Ovary (tissue), 3 donors: ENCODE measurements at regions not wholly inside any gene's neighbourhood (a gene's known extent, or its start where the extent isn't known, plus 50 kb on each side); places are given as distances from the start of the nearest gene placed in this dataset.

Experiments
- EP300 ChIP-seq: sonication (generic); formaldehyde crosslinking; IDR thresholded peaks from one replicate; pipeline ENCODE4 v1.6.1; 2017; ENCODE audit warnings: antibody characterized with exemption
- TF ChIP-seq, protein P1 (sequence below), 3 donors: fragments of 450-650 bp in 2 of 3; fragments of 200-600 bp in 1 of 3; IDR thresholded peaks; one replicate each; pipeline versions ENCODE4 v1.5.1 to v1.8.0; 2016 to 2022; ENCODE audit warnings: antibody characterized with exemption in 3 of 3, mild to moderate bottlenecking in 1 of 3
- donor health status: DM: no; HTN: no; CAD: no.

DNA sequence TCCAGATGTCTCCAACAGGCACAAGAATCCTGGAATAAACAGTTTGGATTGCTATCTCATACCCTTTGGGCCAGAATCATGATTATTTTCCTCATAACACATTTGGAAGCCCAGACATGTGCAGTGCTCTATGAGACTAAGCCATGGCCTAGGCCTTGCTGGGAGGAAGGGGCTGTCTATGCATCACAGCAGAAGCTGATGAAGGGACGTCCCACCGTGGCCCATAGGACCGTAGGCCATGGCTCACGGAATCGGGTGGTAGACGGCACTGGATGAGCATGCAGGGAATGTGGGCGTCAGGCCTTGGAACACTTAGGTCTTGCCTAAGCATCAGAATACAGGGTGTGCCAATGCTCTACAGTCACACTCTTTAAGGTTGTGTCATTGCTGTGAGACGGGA is 283.8 kb upstream of the TSHZ3 start:
- TF ChIP-seq, protein P1, sequence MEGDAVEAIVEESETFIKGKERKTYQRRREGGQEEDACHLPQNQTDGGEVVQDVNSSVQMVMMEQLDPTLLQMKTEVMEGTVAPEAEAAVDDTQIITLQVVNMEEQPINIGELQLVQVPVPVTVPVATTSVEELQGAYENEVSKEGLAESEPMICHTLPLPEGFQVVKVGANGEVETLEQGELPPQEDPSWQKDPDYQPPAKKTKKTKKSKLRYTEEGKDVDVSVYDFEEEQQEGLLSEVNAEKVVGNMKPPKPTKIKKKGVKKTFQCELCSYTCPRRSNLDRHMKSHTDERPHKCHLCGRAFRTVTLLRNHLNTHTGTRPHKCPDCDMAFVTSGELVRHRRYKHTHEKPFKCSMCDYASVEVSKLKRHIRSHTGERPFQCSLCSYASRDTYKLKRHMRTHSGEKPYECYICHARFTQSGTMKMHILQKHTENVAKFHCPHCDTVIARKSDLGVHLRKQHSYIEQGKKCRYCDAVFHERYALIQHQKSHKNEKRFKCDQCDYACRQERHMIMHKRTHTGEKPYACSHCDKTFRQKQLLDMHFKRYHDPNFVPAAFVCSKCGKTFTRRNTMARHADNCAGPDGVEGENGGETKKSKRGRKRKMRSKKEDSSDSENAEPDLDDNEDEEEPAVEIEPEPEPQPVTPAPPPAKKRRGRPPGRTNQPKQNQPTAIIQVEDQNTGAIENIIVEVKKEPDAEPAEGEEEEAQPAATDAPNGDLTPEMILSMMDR (IDR thresholded peaks at IDR 0.05) = no peak
- TF ChIP-seq EP300 = no peak
